HG02973 (cell line): ENCODE measurements at regions not wholly inside any gene's neighbourhood (a gene's known extent, or its start where the extent isn't known, plus 50 kb on each side); places are given as distances from the start of the nearest gene placed in this dataset.

Experiments
- ATAC-seq: cut with Tn5 transposase; IDR thresholded peaks from one replicate; pipeline ENCODE4 v1.9.1; 2021; ENCODE audit warnings: moderate library complexity; ENCODE audit not compliant: unreplicated experiment

GRCh38 chr5:20590356-20590755 is 602.4 kb upstream of the CDH18 start:
- ATAC-seq: no peak

GRCh38 chr5:20575571-20575970 is 587.6 kb upstream of the CDH18 start:
- no peak for ATAC-seq

- ATAC-seq: no peak
These were observed 586.6 kb upstream of the CDH18 start for GRCh38 chr5:20574576-20574975.

- ATAC-seq: no peak
These were observed 584.6 kb upstream of the CDH18 start for GRCh38 chr5:20572614-20573013.

- ATAC-seq: no peak
These were observed 582.5 kb upstream of the CDH18 start for GRCh38 chr5:20570486-20570885.

GRCh38 chr5:20562544-20562943 is 574.5 kb upstream of the CDH18 start:
- ATAC-seq: no peak

- no peak for ATAC-seq
These were observed 571.8 kb upstream of the CDH18 start for GRCh38 chr5:20559845-20560244.

GRCh38 chr5:20556115-20556763 is 568.2 kb upstream of the CDH18 start:
- ATAC-seq: no peak

- ATAC-seq: no peak
These were observed 567.0 kb upstream of the CDH18 start for GRCh38 chr5:20555034-20555433.

GRCh38 chr5:20554001-20554400 is 566.0 kb upstream of the CDH18 start:
- no peak for ATAC-seq

- no peak for ATAC-seq
These were observed 550.1 kb upstream of the CDH18 start for GRCh38 chr5:20537911-20538703.

GRCh38 chr5:20536813-20537212 is 548.8 kb upstream of the CDH18 start:
- ATAC-seq: no peak

GRCh38 chr5:20536341-20536740 is 548.3 kb upstream of the CDH18 start:
- no peak for ATAC-seq

- no peak for ATAC-seq
These were observed 540.5 kb upstream of the CDH18 start for GRCh38 chr5:20528471-20528870.

- ATAC-seq: no peak
These were observed 537.1 kb upstream of the CDH18 start for GRCh38 chr5:20524991-20525529.

GRCh38 chr5:20522905-20523482 is 535.0 kb upstream of the CDH18 start:
- ATAC-seq: no peak

- ATAC-seq: no peak
These were observed 527.6 kb upstream of the CDH18 start for GRCh38 chr5:20515606-20516005.

GRCh38 chr5:20514145-20514544 is 526.1 kb upstream of the CDH18 start:
- ATAC-seq: no peak

GRCh38 chr5:20500546-20500945 is 512.5 kb upstream of the CDH18 start:
- ATAC-seq: no peak

- ATAC-seq: no peak
These were observed 510.9 kb upstream of the CDH18 start for GRCh38 chr5:20498926-20499325.

GRCh38 chr5:20498102-20498501 is 510.1 kb upstream of the CDH18 start:
- ATAC-seq: no peak

GRCh38 chr5:20497356-20497755 is 509.4 kb upstream of the CDH18 start:
- ATAC-seq: no peak
